ENCODE measurements at regions not wholly inside any gene's neighbourhood (a gene's known extent, or its start where the extent isn't known, plus 50 kb on each side); places are given as distances from the start of the nearest gene placed in this dataset.

DNA sequence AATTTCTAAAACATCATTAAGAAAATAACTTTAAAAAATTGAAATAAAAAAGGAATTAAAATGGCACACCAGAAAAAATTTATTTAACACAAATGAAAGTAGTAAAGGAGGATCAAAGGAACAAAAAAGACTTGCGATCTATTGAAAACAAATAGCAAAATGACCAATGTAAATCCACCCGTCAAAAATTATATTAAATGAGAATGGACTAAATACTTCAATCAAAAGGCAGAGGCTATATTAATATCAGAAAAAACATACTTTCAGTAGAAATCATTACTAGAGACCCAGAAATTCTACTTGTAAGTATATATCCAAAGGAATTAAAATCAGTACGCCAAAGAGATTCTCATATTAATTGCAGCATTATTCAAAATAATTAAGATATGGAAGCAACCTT is 293.1 kb upstream of the SOX4 start:
- TF ChIP-seq CTCF (IDR thresholded peaks at IDR 0.05; ENCODE audit: borderline replicate concordance, extremely low read depth, low read length, poor library complexity, severe bottlenecking) (no peak), EZH2 (IDR thresholded peaks at IDR 0.05; ENCODE audit: borderline replicate concordance, low read depth, low read length, severe bottlenecking) (no peak)

Measured in DND-41 (cell line).